ENCODE measurements at regions not wholly inside any gene's neighbourhood (a gene's known extent, or its start where the extent isn't known, plus 50 kb on each side); places are given as distances from the start of the nearest gene placed in this dataset.

DNA sequence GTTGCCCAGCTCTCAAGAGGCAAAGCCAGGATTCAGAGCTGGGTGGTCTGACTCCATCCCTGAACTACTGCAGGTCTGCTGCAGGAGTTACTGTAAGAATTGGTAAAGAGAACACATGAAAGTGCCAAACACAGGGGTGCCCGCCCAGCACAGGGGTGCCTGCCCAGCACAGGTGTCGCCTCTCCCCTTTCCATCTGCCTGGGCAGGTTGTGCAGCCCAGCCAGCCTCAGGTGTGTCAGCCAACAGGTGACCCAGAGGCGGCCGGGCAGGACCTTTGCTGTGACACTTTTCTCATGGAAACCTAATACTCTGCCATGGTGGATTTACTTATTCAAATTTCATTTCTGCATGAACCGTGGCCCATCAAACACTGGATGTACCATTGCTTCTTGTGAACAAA, 289.7 kb upstream of the IRX4 start:
- no peak for DNase-seq
- TF ChIP-seq EP300 (IDR thresholded peaks at IDR 0.05), result no peak
- TF ChIP-seq POLR2A (IDR thresholded peaks at IDR 0.05), result no peak
- TF ChIP-seq, protein P1, sequence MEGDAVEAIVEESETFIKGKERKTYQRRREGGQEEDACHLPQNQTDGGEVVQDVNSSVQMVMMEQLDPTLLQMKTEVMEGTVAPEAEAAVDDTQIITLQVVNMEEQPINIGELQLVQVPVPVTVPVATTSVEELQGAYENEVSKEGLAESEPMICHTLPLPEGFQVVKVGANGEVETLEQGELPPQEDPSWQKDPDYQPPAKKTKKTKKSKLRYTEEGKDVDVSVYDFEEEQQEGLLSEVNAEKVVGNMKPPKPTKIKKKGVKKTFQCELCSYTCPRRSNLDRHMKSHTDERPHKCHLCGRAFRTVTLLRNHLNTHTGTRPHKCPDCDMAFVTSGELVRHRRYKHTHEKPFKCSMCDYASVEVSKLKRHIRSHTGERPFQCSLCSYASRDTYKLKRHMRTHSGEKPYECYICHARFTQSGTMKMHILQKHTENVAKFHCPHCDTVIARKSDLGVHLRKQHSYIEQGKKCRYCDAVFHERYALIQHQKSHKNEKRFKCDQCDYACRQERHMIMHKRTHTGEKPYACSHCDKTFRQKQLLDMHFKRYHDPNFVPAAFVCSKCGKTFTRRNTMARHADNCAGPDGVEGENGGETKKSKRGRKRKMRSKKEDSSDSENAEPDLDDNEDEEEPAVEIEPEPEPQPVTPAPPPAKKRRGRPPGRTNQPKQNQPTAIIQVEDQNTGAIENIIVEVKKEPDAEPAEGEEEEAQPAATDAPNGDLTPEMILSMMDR (IDR thresholded peaks at IDR 0.05), result no peak
- Histone ChIP-seq H3K27me3 (no peaks in the 10 kb centered on the region), H3K36me3 (no peaks in the 10 kb centered on the region), H3K4me3 (no peak overlapping the region), H3K4me1 (ENCODE audit: insufficient read depth) (no peaks in the 10 kb centered on the region), H3K27ac (no peak overlapping the region), H3K9me3 (no peaks in the 10 kb centered on the region)
- intact Hi-C loops (cut with DNase I), result no loop called here
- 86 to 90% (median 88%) methylated on average over 5 of the region's 5 CpGs for WGBS, 3 donors

- Histone ChIP-seq H3K27ac (no peak overlapping the region), H3K27me3 (no peaks in the 10 kb centered on the region), H3K36me3 (no peaks in the 10 kb centered on the region), H3K9me3 (no peaks in the 10 kb centered on the region), H3K4me1 (ENCODE audit: insufficient read depth) (no peaks in the 10 kb centered on the region), H3K4me3 (no peak overlapping the region)
- no peak for DNase-seq
- intact Hi-C loops (cut with DNase I), result no loop called here
- no peak for TF ChIP-seq POLR2A (IDR thresholded peaks at IDR 0.05)
- TF ChIP-seq, protein P1 (IDR thresholded peaks at IDR 0.05), result no peak
- TF ChIP-seq EP300 (IDR thresholded peaks at IDR 0.05), result no peak
- 34 to 49% (median 34%) methylated on average over 7 of the region's 7 CpGs for WGBS, 3 donors
Observed at GRCh38 chr5:2170761-2171160, 288.0 kb upstream of the IRX4 start.

- H3K4me1 ChIP-seq (ENCODE audit: insufficient read depth), result no peaks in the 10 kb centered on the region
- no peaks in the 10 kb centered on the region for H3K9me3 ChIP-seq
- H3K4me3 ChIP-seq, result no peak overlapping the region
- H3K36me3 ChIP-seq, result no peaks in the 10 kb centered on the region
- WGBS, 3 donors, result 14 to 26% (median 18%) methylated on average over 46 to 47 of the region's 47 CpGs
- H3K27me3 ChIP-seq, result no peaks in the 10 kb centered on the region
- TF ChIP-seq, protein P1 (IDR thresholded peaks at IDR 0.05), result no peak
- TF ChIP-seq POLR2A (IDR thresholded peaks at IDR 0.05) (no peak), EP300 (IDR thresholded peaks at IDR 0.05) (no peak)
- peak in 1 of 5 donors; percentile 53 for DNase-seq
- H3K27ac ChIP-seq, result no peak overlapping the region
- intact Hi-C loops (cut with DNase I), result no loop called here
Observed at GRCh38 chr5:2169850-2170760, 287.4 kb upstream of the IRX4 start.

- 22 to 31% (median 29%) methylated on average over 10 of the region's 10 CpGs for WGBS, 3 donors
- H3K27me3 ChIP-seq, result no peaks in the 10 kb centered on the region
- TF ChIP-seq POLR2A (IDR thresholded peaks at IDR 0.05) (no peak), EP300 (IDR thresholded peaks at IDR 0.05) (no peak)
- TF ChIP-seq, protein P1 (IDR thresholded peaks at IDR 0.05), result no peak
- H3K4me1 ChIP-seq (ENCODE audit: insufficient read depth), result no peaks in the 10 kb centered on the region
- H3K36me3 ChIP-seq, result no peaks in the 10 kb centered on the region
- H3K9me3 ChIP-seq, result no peaks in the 10 kb centered on the region
- intact Hi-C loops (cut with DNase I), result no loop called here
- no peak for DNase-seq
- no peak overlapping the region for H3K4me3 ChIP-seq
- H3K27ac ChIP-seq, result no peak overlapping the region
Observed at GRCh38 chr5:2169430-2169808, 286.7 kb upstream of the IRX4 start.

All from ovary (tissue), 7 donors.